ENCODE measurements at regions not wholly inside any gene's neighbourhood (a gene's known extent, or its start where the extent isn't known, plus 50 kb on each side); places are given as distances from the start of the nearest gene placed in this dataset.

GRCh38 chr5:74576941-74577456 is 63.5 kb downstream of the ENC1 start:
- DNase-seq: peak in 1 of 2 donors; percentile 55

- peak in 1 of 2 donors; percentile 20 for DNase-seq
Observed at GRCh38 chr5:74575741-74576538, 64.6 kb downstream of the ENC1 start.

- DNase-seq: no peak
Observed at GRCh38 chr5:74570250-74570649, 70.3 kb downstream of the ENC1 start.

- DNase-seq: no peak
Observed at GRCh38 chr5:74567411-74567995, 73.0 kb downstream of the ENC1 start.

- no peak for DNase-seq
Observed at GRCh38 chr5:74562122-74562521, 78.4 kb downstream of the ENC1 start.

- no peak for DNase-seq
Observed at GRCh38 chr5:74560245-74560644, 80.3 kb downstream of the ENC1 start.

GRCh38 chr5:74556631-74557595 is 83.6 kb downstream of the ENC1 start:
- DNase-seq: no peak

- no peak for DNase-seq
Observed at GRCh38 chr5:74556006-74556405, 84.5 kb downstream of the ENC1 start.

GRCh38 chr5:74552101-74552500 is 88.4 kb downstream of the ENC1 start:
- DNase-seq: no peak

- DNase-seq: no peak
Observed at GRCh38 chr5:74550927-74551326, 89.6 kb downstream of the ENC1 start.

- no peak for DNase-seq
Observed at GRCh38 chr5:74549384-74549783, 91.1 kb downstream of the ENC1 start.

GRCh38 chr5:74546796-74547195 is 93.7 kb downstream of the ENC1 start:
- DNase-seq: no peak

GRCh38 chr5:74544811-74545210 is 95.7 kb downstream of the ENC1 start:
- no peak for DNase-seq

- DNase-seq: no peak
Observed at GRCh38 chr5:74543162-74543995, 97.1 kb downstream of the ENC1 start.

GRCh38 chr5:74542482-74542881 is 98.0 kb downstream of the ENC1 start:
- DNase-seq: no peak

- DNase-seq: no peak
Observed at GRCh38 chr5:74541381-74541781, 99.1 kb downstream of the ENC1 start.

GRCh38 chr5:74540622-74541021 is 99.9 kb downstream of the ENC1 start:
- DNase-seq: no peak

- no peak for DNase-seq
Observed at GRCh38 chr5:74539986-74540385, 100.5 kb downstream of the ENC1 start.

- peak; percentile 2 to 24 for DNase-seq
Observed at GRCh38 chr5:74538206-74538661, 102.3 kb downstream of the ENC1 start.

- no peak for DNase-seq
Observed at GRCh38 chr5:74536658-74537057, 103.9 kb downstream of the ENC1 start.

- no peak for DNase-seq
Observed at GRCh38 chr5:74535926-74536325, 104.6 kb downstream of the ENC1 start.

Data from CD4-positive, alpha-beta T cell treated with Interferon alpha-2 for 1 hour (primary cell).